NCI-H2171 treated with DMSO at 0.1 percent for 48 hours (cell line): ENCODE measurements at regions not wholly inside any gene's neighbourhood (a gene's known extent, or its start where the extent isn't known, plus 50 kb on each side); places are given as distances from the start of the nearest gene placed in this dataset.
"Not testable (repeated sequence)": the region's sequence is repeated elsewhere in the genome, so short reads cannot be mapped to it uniquely, and the experiment has no call there.

Experiments
- DNase-seq: peaks from one replicate; lab custom pipeline; 2025; lab: John Stamatoyannopoulos, UW

- no peak for DNase-seq
Observed at GRCh38 chr12:92395322-92395721, 249.7 kb upstream of the BTG1 start.

DNA sequence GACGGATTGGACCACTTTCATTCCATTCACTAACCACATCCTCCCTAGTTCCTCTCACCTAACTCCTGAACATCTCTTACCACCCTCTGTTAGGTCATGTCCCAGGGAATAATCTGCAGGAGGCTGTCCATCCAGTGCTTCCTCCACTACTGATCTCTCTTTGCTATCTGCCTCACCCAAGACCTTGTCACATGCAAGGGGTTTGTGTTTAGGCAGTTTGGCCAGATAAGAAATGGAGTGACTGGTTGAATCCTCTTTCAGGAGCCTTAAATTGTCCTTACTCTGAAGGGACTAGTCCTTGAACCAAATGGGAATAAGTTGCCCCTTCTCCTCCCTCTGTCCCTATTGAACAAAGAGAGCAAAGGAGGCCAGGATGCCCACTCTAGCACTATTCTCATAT, 249.2 kb upstream of the BTG1 start:
- no peak for DNase-seq

DNA sequence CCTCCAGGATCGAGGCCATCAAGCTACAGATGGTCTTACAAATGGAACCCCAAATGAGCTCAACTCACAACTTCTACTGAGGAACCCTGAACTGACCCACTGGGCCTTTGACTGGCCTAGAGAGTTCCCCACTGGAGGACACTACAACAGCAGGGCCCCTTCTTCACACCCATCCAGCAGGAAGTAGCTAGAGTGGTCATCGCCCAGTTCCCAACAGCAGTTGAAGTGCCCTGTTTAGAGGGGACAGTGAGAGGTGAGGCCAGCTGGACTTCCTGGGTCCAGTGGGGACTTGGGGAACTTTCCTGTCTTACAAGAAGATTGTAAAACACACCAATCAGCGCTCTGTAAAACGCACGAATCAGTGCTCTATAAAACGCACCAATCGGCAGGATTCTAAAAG, 247.9 kb upstream of the BTG1 start:
- no peak for DNase-seq

DNA sequence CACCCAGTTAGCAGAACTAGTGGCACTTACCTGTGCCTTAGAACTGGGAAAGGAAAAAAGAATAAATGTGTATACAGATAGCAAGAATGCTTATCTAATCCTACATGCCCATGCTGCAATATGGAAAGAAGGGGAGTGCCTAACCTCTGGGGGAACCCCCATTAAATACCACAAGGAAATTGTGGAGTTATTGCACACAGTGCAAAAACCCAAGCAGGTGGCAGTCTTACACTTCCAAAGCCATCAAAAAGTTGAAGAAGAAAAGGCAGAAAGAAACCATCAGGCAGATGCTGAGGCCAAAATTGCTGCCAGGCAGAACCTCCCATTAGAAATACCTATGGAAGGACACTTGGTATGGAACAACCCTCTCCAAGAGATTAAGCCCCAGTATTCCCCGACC, 246.1 kb upstream of the BTG1 start:
- DNase-seq, result not testable (repeated sequence)

GRCh38 chr12:92389466-92389865, 243.8 kb upstream of the BTG1 start:
- DNase-seq, result no peak

GRCh38 chr12:92385296-92385695, 239.7 kb upstream of the BTG1 start:
- DNase-seq, result no peak

DNA sequence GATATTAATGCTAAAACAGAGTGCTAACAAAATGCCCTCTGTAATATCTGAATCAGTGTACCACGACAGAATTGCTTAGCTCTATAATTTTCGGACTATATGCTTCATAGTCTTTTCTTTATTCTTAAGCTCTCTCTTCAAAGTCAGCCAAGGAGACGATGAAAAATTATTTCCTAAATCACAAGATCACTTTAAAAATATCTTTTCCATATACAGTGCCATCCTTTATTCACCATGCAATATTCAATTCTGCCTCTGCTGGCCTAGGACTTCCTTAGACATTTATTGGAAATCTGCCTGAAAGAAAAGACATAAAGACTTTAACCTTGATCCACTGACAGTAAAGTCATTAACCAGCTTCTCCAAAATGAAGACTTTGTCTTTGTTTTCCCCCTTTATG, 238.9 kb upstream of the BTG1 start:
- DNase-seq, result no peak

DNA sequence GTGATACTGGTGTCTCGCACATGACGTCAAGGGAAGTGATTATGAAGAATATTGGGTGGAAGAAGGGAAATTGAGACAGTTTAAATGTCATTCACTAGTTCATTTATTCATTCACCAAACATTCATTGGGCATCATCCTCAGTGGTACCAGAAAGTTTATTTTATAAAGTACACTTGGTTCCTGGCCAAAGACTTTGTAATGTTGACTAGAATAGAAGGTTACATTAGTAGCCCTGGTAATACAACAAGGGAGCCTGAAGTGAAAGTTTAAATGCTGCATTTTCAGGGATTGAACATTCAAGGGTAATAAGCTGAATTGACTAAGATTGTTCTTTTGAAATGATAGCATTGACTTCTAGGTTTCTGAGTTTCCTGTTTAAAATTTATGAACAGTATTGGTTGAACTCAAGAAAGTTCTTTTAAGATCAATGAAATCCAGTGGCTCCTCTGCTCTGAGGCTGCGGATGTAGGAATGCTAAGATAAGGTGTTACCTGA, 236.8 kb upstream of the BTG1 start:
- DNase-seq, result no peak

GRCh38 chr12:92381856-92382255, 236.2 kb upstream of the BTG1 start:
- DNase-seq, result no peak

DNA sequence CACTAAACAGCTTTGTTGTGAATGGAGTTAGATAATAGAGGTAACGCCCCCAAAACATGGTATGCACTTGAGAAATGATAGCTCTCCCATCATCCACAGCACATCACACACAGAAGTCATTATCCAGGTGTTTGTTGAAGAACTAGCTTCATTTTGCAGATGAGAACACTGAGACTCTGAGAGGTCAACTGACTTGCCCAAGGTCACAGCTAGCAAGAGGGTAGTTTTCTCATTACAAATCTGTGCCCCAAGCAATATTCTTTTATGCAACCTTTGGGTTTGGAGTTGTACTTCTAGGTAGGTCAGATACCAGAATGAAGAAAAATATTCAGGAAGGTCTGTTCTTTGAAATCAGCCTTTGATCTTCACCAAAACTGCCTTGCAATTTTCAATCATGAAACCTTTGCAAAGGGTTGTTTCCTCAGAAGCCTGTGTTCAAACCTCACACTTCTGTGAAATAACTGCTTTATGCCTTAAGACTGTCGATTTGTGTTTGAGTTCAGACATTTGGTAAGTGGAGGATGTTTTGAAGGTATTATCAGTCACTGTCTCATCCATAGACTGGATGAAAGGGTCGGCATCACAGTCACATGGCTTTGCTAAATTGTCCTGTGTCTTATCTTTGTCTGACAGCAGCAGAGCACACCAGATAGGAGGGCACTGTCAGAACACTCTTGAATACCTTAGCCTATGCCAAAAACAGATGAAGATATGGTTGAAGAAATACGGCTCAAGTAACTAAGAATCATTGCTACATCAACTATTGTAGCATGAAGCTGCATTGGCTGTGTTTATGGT, 233.2 kb upstream of the BTG1 start:
- no peak for DNase-seq

DNA sequence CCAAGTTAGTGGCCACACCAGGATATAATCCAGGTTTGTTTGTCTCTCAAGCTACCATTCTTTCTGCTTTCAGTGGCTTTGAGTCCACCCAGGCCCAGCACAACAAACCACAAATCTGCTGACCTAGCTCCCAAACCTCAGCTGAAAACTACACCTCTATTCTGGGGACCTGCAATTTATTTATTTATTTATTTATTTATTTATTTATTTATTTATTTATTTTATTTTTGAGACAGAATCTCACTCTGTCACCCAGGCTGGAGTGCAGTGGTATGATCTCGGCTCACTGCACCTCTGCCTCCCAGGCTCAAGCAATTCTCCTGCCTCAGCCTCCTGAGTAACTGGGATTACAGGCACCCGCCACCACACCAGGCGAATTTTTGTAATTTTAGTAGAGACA, 229.9 kb upstream of the BTG1 start:
- not testable (repeated sequence) for DNase-seq

- no peak for DNase-seq
Observed at GRCh38 chr12:92370828-92371227, 225.2 kb upstream of the BTG1 start.

GRCh38 chr12:92369636-92370035, 224.0 kb upstream of the BTG1 start:
- DNase-seq, result no peak

GRCh38 chr12:92369056-92369455, 223.4 kb upstream of the BTG1 start:
- no peak for DNase-seq

- no peak for DNase-seq
Observed at GRCh38 chr12:92365836-92366235, 220.2 kb upstream of the BTG1 start.

- DNase-seq, result no peak
Observed at GRCh38 chr12:92365333-92365732, 219.7 kb upstream of the BTG1 start.

- DNase-seq, result peak; percentile 23
Observed at GRCh38 chr12:92363295-92364146, 217.9 kb upstream of the BTG1 start.

- no peak for DNase-seq
Observed at GRCh38 chr12:92362785-92363184, 217.1 kb upstream of the BTG1 start.

DNA sequence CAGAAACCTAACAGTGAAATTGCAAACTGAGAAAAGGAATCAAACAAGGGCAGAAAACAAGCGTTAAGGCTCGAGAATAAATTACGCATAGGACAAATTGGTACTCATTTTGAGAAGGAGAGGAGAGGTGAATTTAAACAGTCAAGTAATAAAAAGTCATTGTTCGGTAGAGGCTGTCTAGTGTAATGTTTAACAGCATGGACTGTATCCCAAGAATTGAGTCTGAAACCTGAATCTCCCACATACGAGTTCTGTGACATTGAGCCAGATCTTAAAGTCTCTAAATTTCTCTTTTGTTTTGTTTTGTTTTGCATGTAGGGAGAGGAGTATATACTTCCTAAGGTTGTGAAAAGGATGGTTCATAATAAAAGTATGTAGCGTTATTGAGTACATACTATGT, 216.5 kb upstream of the BTG1 start:
- no peak for DNase-seq

DNA sequence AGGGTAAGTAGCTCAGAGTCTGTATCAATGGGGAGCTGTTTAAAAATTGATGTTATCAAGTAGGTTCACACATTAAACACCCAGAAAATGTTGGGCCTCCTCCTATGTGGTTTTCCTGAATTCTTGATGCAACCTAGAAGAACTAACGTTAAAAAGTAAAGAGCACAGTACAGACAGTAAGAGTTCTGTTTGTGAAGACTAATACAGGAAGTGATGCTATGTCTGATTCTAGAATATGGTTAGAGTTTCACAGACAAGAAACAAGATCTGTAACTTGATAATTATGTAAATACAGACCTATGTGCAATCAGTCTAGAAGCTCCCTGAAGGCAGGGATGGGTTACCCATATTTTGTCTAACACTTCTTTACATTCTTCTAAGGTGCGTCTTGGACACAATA, 214.9 kb upstream of the BTG1 start:
- DNase-seq, result no peak

DNA sequence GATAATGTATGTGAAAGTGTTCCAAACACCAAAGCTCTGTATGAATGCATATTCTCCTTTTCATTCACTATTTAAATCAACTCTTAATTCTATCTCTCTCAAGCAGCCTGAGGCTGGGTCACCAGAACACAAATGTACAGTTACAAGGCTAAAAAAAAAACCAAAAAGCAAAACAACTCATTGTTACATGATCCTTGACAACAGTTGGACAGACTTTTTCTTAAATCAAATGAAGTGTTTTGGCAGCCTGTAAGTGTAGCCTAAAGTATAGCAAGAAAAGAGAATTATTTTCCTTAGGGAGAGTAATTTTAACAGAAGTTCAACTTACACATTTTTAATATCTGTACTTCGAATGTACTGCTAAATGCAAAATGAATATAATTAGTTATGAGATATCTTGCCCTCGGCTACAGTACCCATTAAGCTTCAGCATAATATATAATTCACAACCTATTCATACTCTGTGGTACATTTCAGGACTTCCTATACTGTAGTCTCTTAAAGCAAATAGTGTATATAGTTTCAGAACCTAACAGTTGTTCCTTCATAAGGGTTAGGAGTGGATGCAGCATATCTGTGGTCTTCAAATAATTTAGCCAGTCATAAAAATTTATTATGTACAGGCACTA, 214.0 kb upstream of the BTG1 start:
- no peak for DNase-seq

- DNase-seq, result no peak
Observed at GRCh38 chr12:92357584-92358261, 212.1 kb upstream of the BTG1 start.
